ENCODE measurements at regions not wholly inside any gene's neighbourhood (a gene's known extent, or its start where the extent isn't known, plus 50 kb on each side); places are given as distances from the start of the nearest gene placed in this dataset.

DNA sequence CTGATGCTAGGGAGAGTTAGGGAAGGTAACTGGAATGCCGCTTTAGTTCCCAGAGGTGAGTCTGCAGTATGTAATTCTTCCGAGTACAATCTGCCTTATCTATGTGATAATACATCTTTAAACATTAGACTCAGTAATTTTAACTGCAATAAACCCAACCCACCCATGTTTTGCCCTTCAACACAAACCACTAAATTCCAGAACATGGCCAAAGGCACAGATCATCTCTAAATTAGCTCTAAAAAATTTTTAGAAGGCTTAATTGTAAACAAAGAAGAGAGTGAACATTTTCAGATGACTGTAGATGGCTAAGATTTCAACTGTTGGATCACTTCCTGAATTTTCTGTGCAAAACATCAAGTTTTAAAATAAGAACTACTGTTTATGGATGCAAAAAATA lies 488.7 kb upstream of the ID2 start:
- FAIRE-seq (no peak), DNase-seq (ENCODE audit: insufficient read length, low spot score) (no peak)

DNA sequence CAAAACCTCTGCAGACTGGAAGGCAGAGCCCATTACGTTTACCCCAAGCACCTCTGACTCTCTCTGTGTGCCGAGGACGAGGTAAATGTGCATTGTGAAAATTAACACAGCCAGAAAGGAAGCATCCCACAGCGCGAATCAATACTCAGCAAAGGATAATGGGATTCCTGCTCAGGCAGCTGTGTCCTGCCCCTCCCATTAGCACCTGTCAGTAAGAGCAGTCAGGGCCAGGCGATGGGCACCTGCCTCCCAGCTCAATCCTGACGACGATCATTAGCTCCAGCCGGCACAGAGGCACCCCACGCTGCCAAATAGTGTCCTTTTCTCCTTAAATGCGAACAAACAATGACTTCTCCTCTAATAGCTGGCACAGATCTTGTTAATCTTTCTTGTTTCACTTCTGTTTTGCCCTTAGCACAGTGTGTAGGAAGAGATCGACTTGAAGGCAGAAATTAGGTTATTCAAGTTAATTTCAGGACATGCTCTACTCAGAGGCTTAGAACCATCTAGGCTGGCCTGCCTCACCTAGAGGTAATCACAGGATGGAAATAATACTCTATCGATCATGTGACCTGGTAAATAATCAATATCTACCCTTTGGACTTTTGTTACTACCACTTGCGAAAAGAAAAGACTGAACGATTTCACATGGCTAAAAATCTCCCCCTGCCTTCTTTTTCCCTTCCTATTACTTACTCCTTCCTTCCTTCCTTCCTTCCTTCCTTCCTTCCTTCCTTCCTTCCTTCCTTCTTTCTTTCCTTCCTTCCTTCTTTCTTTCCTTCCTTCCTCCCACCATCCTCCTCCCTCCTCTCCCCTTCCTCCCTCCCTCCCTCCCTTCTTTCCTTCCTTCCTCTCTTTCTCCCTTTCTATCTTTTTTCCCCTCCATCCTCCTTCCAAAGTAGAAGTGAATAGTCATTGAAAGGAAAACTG lies 487.9 kb upstream of the ID2 start:
- DNase-seq (ENCODE audit: insufficient read length, low spot score), result no peak
- no peak for FAIRE-seq

DNA sequence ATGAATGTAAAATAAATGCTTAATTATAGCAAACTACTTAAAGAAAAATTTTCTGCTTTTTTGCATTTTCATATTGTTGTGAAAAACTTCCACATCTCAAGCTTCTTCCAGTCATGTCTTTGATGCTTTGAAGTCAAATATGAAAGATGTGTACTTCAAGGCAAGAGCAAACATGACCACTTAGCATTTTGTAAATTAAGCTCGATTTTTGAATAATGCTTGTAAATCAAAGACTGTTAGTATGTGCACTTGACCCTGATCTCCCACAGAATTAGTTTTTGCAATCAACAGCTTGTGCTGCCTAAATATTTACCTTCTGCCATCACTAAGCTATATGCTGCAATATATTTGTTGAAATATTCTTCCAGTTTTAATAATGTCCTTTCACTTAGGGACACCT lies 486.1 kb upstream of the ID2 start:
- FAIRE-seq (no peak), DNase-seq (ENCODE audit: insufficient read length, low spot score) (no peak)

DNA sequence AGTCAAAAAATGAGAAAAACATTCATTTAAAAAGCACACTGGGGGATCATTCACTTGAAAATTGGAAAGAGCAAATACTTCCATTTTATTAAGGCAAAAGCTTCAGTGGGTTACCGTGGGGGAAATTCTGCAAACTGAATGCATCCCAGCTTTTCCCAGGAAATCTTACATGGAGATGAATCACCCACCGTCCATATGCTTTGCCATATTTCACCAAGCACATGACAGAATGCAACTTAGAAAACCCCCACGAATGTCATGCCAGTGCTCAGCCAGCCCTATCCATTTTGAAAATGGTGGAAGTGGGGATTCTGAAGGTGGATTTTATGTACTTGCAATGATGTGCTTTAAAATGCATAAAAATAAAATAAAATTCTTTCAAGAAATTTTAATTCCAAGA lies 485.5 kb upstream of the ID2 start:
- DNase-seq (ENCODE audit: insufficient read length, low spot score), result no peak
- no peak for FAIRE-seq

DNA sequence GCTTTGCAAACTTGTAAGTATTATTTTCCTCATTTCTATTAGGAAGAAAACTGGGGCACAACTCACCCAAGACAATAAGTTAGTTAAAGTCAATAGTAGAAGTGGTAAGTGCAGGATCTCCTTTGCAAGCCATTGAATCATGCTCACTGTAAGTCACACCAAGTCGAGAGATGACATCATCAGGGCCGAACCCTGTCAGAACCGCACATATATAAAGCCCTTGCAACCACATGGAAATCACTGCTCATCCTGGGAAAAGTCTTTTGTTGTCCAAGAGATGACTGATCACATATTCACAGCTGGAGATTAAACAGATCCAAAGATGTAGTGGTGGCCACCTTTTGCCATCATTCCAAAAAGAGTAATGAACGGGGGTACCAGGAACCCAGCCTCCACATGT lies 484.8 kb upstream of the ID2 start:
- FAIRE-seq (no peak), DNase-seq (ENCODE audit: insufficient read length, low spot score) (no peak)

DNA sequence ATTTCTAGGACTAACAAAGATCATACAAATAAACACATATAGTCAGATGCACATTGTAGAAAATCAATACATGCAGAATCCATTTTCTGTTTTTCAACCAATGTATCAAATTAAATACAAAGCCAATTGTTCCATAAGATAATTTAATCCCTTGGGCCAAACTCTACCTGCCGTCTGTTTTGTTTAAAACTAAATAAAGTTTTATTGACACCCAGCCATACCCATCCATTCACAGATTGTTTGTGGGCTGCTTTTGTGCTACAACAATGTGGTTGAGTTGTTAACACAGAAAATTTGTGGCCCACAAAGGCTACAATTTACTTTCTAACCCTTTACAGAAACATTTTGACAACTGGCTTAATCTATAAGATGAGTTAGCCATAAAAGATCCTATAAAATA lies 484.0 kb upstream of the ID2 start:
- FAIRE-seq, result no peak
- DNase-seq (ENCODE audit: insufficient read length, low spot score), result no peak

DNA sequence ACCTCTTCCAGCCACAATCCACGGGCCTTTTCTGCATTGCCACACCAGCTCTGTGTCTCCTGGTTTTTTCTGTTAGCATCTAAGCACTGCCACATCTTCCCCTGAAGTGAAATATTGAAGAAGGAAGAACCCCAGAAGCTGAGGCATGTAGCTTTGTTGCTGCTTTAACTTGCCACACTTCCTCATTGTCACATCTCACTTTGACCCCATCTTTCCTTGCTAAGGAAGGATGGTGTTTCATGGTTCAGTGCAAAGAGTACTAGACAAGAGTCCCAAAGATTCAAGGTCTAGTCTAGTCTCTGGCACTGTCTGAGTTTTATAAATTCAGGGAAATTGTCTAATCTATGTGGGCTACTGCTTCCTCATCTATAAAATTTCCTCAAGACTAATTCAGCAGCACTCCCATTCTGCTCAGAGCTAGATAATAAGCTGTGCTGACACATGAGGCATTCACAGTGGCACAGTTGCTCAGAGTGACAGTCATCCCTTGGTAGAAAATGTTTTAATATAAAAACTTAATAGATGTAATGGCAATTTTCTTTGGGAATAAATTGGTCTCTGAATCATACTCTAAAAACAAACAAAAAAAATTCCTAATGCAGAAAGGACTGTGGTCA lies 483.0 kb upstream of the ID2 start:
- FAIRE-seq, result no peak
- no peak for DNase-seq (ENCODE audit: insufficient read length, low spot score)

DNA sequence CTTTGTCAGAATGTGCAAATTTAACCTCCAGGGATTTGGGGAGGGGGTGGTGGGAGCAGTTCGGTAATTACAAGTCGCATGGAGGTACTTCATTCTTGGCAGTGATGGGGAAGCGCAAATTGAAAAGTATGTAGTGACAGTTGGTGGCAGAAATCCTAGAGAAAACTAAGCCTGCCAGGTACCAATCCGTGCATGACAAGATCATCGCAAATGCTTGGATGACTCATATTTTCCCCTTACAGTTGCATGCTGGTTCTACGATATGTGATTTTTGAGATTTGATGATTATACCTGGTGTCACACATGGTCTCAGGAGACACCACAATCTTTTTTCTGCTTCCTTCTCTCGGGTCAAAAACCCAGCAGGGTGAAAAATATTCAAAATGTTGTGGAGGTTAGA lies 479.7 kb upstream of the ID2 start:
- DNase-seq (ENCODE audit: insufficient read length, low spot score), result no peak
- no peak for FAIRE-seq

DNA sequence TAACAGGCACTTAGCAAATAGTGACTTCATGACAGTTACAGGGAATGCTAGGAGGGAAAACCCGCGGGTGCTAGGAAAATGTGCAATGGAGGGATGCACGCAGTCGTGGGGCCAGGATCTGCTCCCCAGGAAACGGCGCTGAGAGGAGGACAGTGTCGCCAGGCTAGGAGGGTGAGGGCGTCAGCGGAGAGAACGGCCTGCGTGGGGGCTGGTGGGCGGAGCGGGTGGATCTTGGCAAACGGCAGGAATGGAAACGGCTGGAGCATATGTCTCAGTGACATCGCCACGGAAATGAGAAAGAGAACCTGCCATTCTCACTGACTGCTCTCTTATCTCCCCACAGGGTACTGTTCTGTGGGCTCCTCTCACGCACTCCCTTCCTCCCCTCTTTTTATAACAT lies 478.5 kb upstream of the ID2 start:
- DNase-seq (ENCODE audit: insufficient read length, low spot score), result no peak
- no peak for FAIRE-seq

DNA sequence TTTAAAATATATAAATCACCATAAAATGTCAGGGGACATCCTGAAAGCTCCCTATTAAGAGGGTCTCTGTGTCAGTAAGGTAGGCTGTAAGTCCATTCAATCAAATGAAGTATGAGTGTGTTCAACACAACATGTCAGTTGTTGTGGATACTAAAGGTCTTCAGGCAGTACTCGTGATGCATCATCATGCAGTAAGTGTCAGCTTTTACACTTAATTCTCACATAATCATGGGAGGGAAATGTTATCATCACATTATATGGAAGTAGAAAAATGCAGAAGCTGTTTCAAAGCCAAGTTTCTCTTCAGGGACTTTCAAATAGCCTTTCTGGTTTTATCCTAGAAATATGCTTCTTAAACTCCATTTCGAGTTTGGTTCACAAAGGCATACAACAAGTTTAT lies 477.1 kb upstream of the ID2 start:
- FAIRE-seq (no peak), DNase-seq (ENCODE audit: insufficient read length, low spot score) (no peak)

DNA sequence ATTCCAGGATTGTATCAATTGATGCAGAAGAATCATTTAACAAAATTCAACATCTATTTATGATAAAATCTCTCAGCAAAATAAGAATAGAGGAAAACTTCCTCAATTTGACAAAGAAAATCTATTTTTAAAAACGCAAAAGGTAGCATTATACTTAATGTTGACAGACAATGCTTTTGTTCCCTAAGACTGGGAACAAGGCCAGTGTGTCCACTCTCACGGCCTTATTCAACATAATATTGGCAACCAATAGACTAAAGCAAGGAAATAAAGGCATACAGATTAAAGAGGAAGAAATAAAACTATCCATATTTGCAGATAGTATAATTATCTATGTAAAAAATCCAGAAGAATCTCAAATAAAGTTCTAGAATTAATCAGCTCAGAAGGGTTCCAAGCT lies 472.4 kb upstream of the ID2 start:
- FAIRE-seq (no peak), DNase-seq (ENCODE audit: insufficient read length, low spot score) (no peak)

DNA sequence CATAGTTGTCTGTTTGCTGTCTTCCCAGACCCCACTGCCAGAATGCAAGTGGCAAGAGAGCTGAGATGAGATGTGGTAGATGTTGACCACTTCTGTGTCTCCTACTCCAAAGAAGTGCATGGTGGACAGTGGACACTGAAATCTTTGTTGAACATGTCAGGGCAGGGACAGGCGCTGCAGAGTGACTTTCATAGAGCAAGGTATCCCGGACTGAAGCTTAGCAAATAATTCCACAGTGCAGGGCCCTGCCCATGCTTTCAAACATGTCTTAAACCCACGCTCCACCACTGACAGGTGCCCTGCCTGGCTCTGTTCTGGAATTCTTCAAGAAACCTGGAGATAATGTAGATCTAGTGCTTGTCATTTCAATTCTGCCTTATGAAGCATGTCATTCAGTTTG lies 470.5 kb upstream of the ID2 start:
- DNase-seq (ENCODE audit: insufficient read length, low spot score) (no peak), FAIRE-seq (no peak)

DNA sequence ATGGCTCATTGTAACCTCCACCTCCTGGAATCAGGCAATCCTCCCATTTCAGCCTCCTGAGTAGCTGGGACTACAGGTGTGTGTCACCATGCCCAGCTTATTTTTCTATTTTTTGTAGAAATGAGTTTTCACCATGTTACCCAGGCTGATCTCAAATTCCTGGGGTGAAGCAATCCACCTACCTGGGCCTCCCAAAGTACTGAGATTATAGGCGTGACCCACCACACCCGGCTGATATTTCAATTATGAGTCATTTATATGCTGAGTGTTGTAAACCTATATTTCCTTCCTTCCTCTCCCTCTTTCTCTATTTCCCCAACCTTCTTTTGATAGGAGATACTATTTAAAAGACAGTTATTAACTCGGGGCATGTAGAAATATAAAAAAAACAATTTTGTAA lies 469.6 kb upstream of the ID2 start:
- no peak for FAIRE-seq
- no peak for DNase-seq (ENCODE audit: insufficient read length, low spot score)

DNA sequence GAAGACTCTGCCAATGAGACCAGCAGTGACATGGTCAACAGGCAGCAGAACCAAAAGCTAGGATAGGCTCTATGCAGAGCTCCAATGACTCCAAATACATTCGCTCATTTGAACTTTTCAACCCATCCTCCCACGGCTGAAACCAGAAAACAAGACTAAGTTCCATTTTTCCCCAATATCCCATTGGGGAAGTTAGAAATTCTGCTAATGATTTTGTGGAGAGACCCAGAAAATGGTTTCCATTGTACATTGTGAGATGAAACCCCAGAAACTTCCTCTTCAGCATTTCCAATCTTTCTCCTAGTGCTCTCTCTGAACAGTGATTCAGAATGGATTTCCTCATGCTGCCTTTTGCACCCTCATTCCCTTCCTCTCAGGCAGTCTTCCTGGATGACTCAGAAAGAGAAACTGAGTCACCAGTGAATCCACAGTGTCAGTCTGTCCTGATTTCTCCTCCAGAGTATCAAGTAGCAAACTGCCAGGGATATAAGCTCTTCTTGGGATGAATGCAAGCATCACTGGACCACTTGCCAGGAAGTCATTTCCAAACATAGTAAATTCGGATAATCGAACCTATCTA lies 467.7 kb upstream of the ID2 start:
- FAIRE-seq (no peak), DNase-seq (ENCODE audit: insufficient read length, low spot score) (no peak)

DNA sequence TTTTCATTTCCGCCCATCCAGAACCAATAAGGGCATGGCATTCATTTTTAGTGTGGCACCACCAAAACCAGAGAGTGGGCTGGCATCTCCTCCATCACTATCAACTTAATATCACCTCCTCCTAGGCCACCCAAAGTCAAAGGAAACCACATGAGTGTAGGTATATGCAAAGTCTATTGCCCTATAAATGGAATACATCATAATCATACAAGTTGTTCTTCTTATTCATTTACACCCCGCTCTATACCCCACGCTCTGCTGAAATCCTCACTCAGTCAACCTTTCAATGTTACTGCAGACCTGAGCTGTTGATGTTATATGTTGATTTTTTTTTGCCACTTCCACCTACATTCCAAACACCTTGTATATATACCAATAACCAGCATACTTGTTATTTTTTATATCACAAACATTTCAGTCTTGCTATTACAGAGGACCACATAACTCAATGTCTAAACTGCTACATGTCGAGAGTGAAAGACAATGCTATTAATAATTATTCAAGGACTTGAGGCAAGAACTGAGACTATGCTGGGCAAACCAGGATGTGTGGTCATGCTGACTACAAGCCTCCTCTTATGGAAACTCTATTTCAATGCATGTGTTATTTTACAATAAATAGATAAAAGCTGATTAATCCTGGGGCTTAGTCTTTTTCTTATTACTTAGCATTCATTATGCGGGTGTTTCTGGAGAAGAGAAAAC lies 466.5 kb upstream of the ID2 start:
- no peak for FAIRE-seq

DNA sequence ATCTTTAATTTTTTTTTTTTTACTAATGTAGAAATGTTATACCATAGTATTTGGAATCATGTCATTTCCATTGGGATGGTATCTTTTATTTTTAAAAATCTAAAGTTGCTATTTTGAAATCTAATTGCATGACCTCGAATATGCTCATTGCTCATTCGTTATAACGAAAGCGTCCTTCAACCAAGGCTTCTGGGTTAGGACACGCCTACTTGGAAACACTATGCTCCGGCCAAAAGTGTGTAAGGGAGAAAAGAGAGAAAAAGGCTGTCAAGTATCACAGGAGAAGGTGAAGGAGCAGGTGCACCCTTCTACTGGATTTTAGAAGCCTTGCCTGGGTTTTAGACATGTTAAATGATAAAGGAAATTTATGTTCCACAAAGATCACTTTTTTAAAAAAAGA lies 465.9 kb upstream of the ID2 start:
- DNase-seq (ENCODE audit: insufficient read length, low spot score), result no peak

More for the DNA sequence above, 466.5 kb upstream of the ID2 start:
- DNase-seq (ENCODE audit: insufficient read length, low spot score), result no peak

DNA sequence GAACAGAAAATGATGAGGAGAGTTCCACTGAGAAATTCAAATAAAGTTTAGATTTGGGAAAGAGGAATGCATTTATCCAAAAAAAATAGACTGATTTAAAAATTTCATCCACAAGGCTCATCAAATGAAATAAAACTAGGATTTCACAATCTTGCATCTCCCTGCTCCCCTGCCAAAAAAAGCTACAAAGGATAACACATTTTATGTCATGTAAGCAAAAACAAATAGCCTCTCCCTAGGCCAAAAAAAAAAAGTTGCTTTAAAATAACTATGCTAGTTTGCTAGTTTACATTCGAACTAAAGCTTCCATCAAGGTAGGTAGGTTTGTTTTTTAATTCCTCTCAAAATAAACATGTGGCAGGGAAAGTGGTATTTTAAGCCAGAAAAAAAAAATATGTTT lies 465.5 kb upstream of the ID2 start:
- no peak for FAIRE-seq

More for the DNA sequence above, 465.9 kb upstream of the ID2 start:
- no peak for FAIRE-seq

DNA sequence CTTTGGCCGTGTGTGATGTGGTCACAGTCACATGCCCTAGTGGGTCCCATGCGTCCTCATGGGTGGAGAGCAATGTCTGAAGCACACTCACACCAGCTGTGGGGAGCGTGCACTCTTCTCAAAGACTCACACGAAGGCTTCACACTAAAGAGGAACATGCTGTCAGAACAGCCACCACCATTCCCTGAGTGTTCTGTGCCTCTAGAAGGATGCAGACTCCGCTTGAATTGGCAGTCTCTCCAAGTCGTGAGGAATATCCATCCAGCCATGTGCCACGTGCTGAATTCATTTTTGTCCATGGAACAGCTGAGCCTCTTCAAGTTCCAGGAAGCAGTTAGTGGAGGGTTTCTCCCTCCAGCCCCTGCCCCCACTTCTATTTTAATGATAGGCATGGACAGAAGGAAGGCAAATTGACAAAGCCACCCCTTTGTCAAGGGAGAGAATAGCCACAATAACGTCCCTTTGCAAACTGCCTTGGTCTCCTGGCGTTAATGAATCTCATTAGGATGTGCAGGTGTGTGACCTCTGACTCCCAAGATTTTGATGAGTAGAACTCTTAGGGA lies 464.3 kb upstream of the ID2 start:
- DNase-seq (ENCODE audit: insufficient read length, low spot score), result no peak
- FAIRE-seq, result no peak

More for the DNA sequence above, 465.5 kb upstream of the ID2 start:
- DNase-seq (ENCODE audit: insufficient read length, low spot score), result no peak

DNA sequence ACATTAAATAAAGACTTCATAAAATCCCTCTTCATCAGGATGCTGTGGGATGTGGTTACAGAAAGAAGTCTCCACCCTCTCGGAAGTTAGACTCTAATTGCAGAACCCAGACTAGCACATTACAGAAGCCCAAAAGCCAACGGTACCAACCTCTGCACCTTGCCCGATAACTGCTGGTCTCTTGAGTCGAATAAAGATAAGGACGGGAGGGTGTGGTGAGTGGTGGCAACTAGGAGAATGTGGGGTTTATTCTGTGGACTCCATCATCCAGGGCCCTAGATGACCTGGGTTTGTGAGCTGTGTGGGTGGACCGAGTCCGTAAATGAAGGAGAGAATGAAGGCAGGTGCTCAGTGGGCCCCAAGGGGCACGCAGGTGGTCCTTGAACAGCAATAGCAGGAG lies 462.8 kb upstream of the ID2 start:
- FAIRE-seq (no peak), DNase-seq (ENCODE audit: insufficient read length, low spot score) (no peak)

DNA sequence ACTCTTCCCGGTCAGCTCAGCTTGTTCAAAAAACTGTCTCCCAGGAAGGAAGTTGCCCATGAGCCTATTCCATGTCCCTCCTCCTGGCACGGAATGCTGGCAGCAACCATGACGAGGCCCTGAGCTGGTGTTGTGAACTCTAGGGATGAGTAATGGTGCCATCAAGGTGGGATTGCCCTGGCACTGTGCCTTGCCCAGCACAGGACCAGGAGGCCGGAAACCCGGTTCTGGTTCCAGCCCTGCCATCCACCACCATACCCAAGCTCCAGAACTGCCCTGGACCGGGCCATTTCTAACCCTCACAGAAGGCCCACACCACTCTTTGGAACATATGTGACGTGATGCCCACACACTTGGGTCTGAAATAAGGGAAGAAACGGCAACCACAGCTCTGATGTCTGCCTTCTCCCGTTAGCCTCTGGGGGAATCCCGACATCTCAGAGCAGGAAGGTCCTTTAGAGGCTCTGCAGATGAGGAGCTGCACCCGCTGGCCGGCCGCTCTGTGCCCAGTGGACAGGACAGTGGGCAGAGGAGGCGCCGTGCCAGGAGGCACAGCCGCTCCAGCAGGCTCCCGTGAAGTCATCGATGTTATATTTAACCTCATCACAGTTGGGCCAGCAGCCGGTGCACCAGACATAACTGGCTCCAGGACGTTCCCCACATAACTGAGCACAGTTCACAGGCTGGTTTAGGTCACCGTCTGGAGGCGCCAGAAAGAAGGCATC lies 462.1 kb upstream of the ID2 start:
- FAIRE-seq (no peak), DNase-seq (ENCODE audit: insufficient read length, low spot score) (no peak)
